ENCODE measurements at regions not wholly inside any gene's neighbourhood (a gene's known extent, or its start where the extent isn't known, plus 50 kb on each side); places are given as distances from the start of the nearest gene placed in this dataset.

DNA sequence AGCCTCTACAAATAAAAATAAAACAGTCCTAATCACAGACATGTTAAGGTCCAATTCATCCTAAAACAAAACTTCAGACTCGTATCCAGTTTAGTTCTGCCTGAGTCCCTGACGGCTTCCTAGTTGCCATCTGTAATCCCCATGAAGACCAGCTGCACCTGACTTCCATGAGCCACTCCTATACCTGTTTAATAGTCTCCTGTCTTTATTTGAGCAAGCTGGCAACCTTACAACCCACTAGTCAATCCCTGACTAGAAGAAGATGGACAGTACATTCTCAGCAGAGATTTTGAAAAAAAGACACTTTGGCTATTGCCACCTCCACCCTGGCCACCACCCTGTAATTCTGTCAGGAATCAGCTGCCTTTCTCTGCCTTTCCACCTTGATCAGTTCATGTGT lies 197.7 kb downstream of the HIBADH start:
- no peak for DNase-seq

DNA sequence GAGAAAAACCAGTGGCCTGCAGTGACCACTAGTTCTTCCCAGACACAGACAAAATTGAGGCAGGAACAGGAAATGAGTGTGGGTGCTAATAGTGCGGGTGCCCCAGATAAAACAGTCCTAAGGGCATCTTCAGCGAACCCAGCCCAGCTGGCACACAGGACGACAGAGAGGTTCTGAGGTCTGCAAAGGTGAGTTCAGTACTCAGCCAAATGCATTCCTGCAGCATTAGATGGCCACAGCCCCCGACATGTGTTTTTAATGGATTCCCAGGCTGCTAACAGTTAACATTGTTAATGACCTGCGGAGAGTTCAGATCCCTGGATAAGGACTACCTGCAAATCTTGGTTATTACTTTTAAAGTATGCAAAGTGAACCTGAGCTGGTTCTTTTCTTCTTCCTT lies 196.0 kb downstream of the HIBADH start:
- DNase-seq = no peak

DNA sequence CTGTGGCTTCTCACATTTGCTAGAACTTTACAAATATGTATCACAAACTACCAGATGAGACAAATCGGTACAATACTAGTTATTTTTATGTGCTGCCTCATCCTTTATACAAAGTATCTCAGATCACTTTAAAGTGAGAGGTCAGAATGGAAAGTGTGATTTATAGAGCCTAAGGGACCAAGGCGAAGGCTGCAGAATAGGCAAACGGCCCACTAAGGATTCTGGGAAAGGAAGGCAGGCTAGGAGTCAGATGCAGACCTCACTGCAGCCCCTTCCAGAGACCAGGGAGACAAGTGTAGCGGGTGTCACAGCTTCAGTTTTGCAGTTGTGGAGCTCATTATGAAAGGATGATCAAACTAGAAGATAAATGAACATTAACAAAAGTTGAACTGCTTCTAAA lies 190.6 kb downstream of the HIBADH start:
- DNase-seq = no peak

All from NCI-H524 (cell line).